ENCODE measurements at regions not wholly inside any gene's neighbourhood (a gene's known extent, or its start where the extent isn't known, plus 50 kb on each side); places are given as distances from the start of the nearest gene placed in this dataset.

DNA sequence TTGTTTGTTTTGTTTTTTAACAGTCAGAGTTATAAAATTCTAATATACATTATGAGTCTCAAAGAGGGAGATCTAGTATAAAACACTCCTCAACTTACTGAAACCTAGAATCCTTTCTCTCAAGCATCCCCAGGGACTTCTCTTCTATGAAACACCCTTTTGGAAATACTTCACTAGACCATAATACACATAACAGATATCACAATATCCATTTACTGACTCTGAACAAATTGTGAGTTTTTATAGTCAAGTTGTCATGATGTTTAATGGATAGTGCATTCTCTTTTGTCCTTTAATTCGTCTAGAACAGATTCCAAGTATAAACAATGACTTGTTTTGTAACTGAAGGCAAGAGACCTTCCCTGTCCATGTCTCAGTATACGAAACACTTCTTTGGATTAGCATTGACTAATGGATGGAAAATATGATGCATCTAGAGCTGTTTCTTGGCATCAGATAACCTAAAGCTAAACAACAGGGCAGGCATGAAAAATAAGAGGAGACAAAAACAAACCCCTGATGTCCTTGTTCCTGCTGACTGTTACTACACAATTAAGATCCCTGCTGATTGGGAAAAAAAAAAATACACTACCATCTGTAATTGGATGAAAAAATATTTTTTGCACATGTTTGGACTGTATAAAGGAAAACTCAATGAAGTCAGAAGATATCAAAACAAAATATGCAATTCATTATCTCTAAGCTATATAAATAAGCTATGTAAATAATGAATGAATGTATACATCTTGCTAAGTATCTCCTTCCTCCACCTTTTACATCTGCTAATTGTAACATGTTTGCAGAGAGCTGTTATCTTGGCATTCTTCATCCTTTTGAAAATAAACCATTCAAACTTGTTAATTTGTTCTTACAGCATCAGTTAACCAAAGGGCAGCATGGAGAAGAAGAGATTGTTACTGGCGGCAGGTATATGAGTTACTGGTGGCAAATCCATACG lies 214.2 kb downstream of the LACC1 start:
- H3K27me3 ChIP-seq (replicated peaks; ENCODE audit: insufficient read depth) = no peaks in the 10 kb centered on the region
- no peaks in the 10 kb centered on the region for H3K4me1 ChIP-seq (ENCODE audit: control insufficient read depth in 1 of 2, low read depth in 2 of 2)
- no peak overlapping the region for H3K27ac ChIP-seq
- ATAC-seq (ENCODE audit: insufficient number of reproducible peaks, low FRiP score, low read depth) = no peak
- TF ChIP-seq, protein P1, sequence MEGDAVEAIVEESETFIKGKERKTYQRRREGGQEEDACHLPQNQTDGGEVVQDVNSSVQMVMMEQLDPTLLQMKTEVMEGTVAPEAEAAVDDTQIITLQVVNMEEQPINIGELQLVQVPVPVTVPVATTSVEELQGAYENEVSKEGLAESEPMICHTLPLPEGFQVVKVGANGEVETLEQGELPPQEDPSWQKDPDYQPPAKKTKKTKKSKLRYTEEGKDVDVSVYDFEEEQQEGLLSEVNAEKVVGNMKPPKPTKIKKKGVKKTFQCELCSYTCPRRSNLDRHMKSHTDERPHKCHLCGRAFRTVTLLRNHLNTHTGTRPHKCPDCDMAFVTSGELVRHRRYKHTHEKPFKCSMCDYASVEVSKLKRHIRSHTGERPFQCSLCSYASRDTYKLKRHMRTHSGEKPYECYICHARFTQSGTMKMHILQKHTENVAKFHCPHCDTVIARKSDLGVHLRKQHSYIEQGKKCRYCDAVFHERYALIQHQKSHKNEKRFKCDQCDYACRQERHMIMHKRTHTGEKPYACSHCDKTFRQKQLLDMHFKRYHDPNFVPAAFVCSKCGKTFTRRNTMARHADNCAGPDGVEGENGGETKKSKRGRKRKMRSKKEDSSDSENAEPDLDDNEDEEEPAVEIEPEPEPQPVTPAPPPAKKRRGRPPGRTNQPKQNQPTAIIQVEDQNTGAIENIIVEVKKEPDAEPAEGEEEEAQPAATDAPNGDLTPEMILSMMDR (IDR thresholded peaks at IDR 0.05) = no peak
- no peaks in the 10 kb centered on the region for H3K9me3 ChIP-seq
- no peaks in the 10 kb centered on the region for H3K36me3 ChIP-seq
- no peak for DNase-seq (ENCODE audit: low spot score)
- H3K4me3 ChIP-seq = no peak overlapping the region

DNA sequence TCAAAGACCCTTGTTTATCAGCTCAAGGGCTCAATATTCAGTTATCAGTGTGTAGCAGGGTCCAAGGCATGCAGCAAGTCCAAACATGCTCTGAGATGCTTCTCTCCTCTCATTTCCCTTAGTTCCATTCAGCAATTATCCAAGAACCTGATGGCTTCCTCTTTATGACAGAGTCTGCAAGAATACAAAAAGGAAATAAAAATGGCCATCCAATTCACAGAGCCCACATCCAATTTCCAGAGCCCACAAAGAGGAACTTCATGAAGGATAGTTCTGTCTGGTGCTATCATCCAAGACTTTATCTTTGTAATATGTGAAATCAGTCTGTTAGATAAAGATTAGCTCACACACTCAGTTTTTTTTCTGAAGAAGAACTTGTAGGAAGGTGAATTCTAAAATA lies 217.2 kb downstream of the LACC1 start:
- Histone ChIP-seq H3K4me1 (ENCODE audit: control insufficient read depth in 1 of 2, low read depth in 2 of 2) (no peaks in the 10 kb centered on the region), H3K27ac (no peak overlapping the region), H3K36me3 (no peaks in the 10 kb centered on the region), H3K4me3 (no peak overlapping the region), H3K9me3 (no peaks in the 10 kb centered on the region), H3K27me3 (replicated peaks; ENCODE audit: insufficient read depth) (no peaks in the 10 kb centered on the region)
- ATAC-seq (ENCODE audit: insufficient number of reproducible peaks, low FRiP score, low read depth) (no peak), DNase-seq (ENCODE audit: low spot score) (no peak)
- TF ChIP-seq, protein P1 (IDR thresholded peaks at IDR 0.05) = no peak

GRCh38 chr13:44098559-44098958 lies 218.9 kb downstream of the LACC1 start:
- no peaks in the 10 kb centered on the region for H3K4me1 ChIP-seq (ENCODE audit: control insufficient read depth in 1 of 2, low read depth in 2 of 2)
- no peaks in the 10 kb centered on the region for H3K27me3 ChIP-seq (replicated peaks; ENCODE audit: insufficient read depth)
- DNase-seq (ENCODE audit: low spot score) = no peak
- H3K27ac ChIP-seq = no peak overlapping the region
- ATAC-seq (ENCODE audit: insufficient number of reproducible peaks, low FRiP score, low read depth) = no peak
- TF ChIP-seq, protein P1 (IDR thresholded peaks at IDR 0.05) = no peak
- H3K4me3 ChIP-seq = no peak overlapping the region
- no peaks in the 10 kb centered on the region for H3K36me3 ChIP-seq
- H3K9me3 ChIP-seq = no peaks in the 10 kb centered on the region

DNA sequence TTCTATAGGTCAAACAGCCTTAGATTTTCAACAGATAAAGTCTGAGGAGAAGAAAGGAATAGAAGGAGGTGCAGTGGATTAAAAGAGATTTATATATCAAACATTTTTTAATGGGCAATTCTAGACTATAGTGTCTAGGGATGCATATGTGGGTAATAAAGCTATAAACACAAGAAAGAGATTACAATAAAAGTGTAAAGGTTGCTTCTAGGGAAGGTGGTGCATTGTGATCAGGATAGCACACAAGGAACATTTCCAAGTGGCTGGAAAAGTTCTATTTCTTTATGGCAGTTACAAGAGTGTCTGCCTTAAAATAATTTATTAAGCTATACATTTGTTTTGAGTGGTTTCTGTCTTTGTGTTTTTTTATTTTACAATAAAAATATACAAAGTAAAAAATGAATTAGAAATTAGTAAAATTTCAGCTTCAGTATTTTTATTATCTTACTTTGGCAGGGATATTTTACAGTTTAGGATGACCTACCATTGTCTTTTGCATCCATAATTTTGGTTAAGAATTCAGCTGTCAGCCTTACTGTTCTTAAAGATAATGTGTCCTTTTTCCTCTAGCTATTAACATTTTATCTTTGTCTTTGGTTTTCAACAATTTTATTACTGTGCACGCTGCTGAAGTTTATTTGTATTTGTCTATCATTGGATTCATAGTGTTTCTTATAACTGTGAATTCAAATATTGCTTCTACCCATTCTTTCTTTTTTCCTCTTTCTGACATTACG lies 221.8 kb downstream of the LACC1 start:
- H3K27me3 ChIP-seq (replicated peaks; ENCODE audit: insufficient read depth) = no peaks in the 10 kb centered on the region

More for the DNA sequence above, 221.8 kb downstream of the LACC1 start:
- Histone ChIP-seq H3K4me1 (ENCODE audit: control insufficient read depth in 1 of 2, low read depth in 2 of 2) (peaks cover 3 to 19% of the 10 kb centered on the region in 2 donors), H3K9me3 (no peaks in the 10 kb centered on the region), H3K27ac (no peak overlapping the region), H3K4me3 (no peak overlapping the region), H3K36me3 (no peaks in the 10 kb centered on the region)
- DNase-seq (ENCODE audit: low spot score) (no peak), ATAC-seq (ENCODE audit: insufficient number of reproducible peaks, low FRiP score, low read depth) (no peak)
- TF ChIP-seq, protein P1 (IDR thresholded peaks at IDR 0.05) = no peak
